ENCODE measurements at regions not wholly inside any gene's neighbourhood (a gene's known extent, or its start where the extent isn't known, plus 50 kb on each side); places are given as distances from the start of the nearest gene placed in this dataset.

GRCh38 chr21:16583556-16583955 is 853.8 kb downstream of the USP25 start:
- intact Hi-C loops (cut with micrococcal nuclease) = loop anchor here (10.0 kb wide), 1 partner anchor 1331 kb away; no protein-coding TSS in a partner anchor
- Mint-ChIP-seq H3K4me1 (ENCODE audit: low read depth) (peaks cover 6% of the 10 kb centered on the region), H3K27me3 (no peaks in the 10 kb centered on the region), H3K27ac (no peak overlapping the region), H3K4me3 (no peak overlapping the region), H3K9me3 (no peaks in the 10 kb centered on the region), H3K36me3 (ENCODE audit: low read depth) (no peaks in the 10 kb centered on the region)

- Mint-ChIP-seq H3K27me3 (no peaks in the 10 kb centered on the region), H3K4me1 (ENCODE audit: low read depth) (peaks cover 6% of the 10 kb centered on the region), H3K9me3 (no peaks in the 10 kb centered on the region), H3K4me3 (no peak overlapping the region), H3K36me3 (ENCODE audit: low read depth) (no peaks in the 10 kb centered on the region), H3K27ac (no peak overlapping the region)
- intact Hi-C loops (cut with micrococcal nuclease) = loop anchor here (10.0 kb wide), 1 partner anchor 1330 kb away; no protein-coding TSS in a partner anchor
These were observed 855.0 kb downstream of the USP25 start for GRCh38 chr21:16584756-16585155.

GRCh38 chr21:16585896-16586295 is 856.1 kb downstream of the USP25 start:
- no peaks in the 10 kb centered on the region for H3K9me3 Mint-ChIP-seq
- no peak overlapping the region for H3K27ac Mint-ChIP-seq
- no peak overlapping the region for H3K4me3 Mint-ChIP-seq
- H3K27me3 Mint-ChIP-seq = no peaks in the 10 kb centered on the region
- intact Hi-C loops (cut with micrococcal nuclease) = loop anchor here (10.0 kb wide), 1 partner anchor 1329 kb away; no protein-coding TSS in a partner anchor
- no peaks in the 10 kb centered on the region for H3K36me3 Mint-ChIP-seq (ENCODE audit: low read depth)
- peaks cover 6% of the 10 kb centered on the region for H3K4me1 Mint-ChIP-seq (ENCODE audit: low read depth)

- no peaks in the 10 kb centered on the region for H3K36me3 Mint-ChIP-seq (ENCODE audit: low read depth)
- H3K9me3 Mint-ChIP-seq = no peaks in the 10 kb centered on the region
- H3K4me3 Mint-ChIP-seq = no peak overlapping the region
- H3K27ac Mint-ChIP-seq = no peak overlapping the region
- intact Hi-C loops (cut with micrococcal nuclease) = loop anchor here (10.0 kb wide), 1 partner anchor 1328 kb away; no protein-coding TSS in a partner anchor
- H3K27me3 Mint-ChIP-seq = no peaks in the 10 kb centered on the region
- H3K4me1 Mint-ChIP-seq (ENCODE audit: low read depth) = peaks cover 6% of the 10 kb centered on the region
These were observed 857.4 kb downstream of the USP25 start for GRCh38 chr21:16587141-16587581.

- H3K27me3 Mint-ChIP-seq = no peaks in the 10 kb centered on the region
- H3K27ac Mint-ChIP-seq = no peak overlapping the region
- H3K4me3 Mint-ChIP-seq = no peak overlapping the region
- no peaks in the 10 kb centered on the region for H3K36me3 Mint-ChIP-seq (ENCODE audit: low read depth)
- intact Hi-C loops (cut with micrococcal nuclease) = loop anchor here (10.0 kb wide), 1 partner anchor 1327 kb away; no protein-coding TSS in a partner anchor
- no peaks in the 10 kb centered on the region for H3K9me3 Mint-ChIP-seq
- peaks cover 6% of the 10 kb centered on the region for H3K4me1 Mint-ChIP-seq (ENCODE audit: low read depth)
These were observed 858.0 kb downstream of the USP25 start for GRCh38 chr21:16587681-16588375.

- Mint-ChIP-seq H3K4me3 (no peak overlapping the region), H3K36me3 (ENCODE audit: low read depth) (no peaks in the 10 kb centered on the region), H3K27ac (no peak overlapping the region), H3K9me3 (no peaks in the 10 kb centered on the region), H3K27me3 (no peaks in the 10 kb centered on the region), H3K4me1 (ENCODE audit: low read depth) (peaks cover 4% of the 10 kb centered on the region)
- intact Hi-C loops (cut with micrococcal nuclease) = loop anchor here (10.0 kb wide), 1 partner anchor 1326 kb away; no protein-coding TSS in a partner anchor
These were observed 858.7 kb downstream of the USP25 start for GRCh38 chr21:16588433-16588860.

- Mint-ChIP-seq H3K9me3 (no peaks in the 10 kb centered on the region), H3K4me1 (ENCODE audit: low read depth) (no peaks in the 10 kb centered on the region), H3K27ac (no peak overlapping the region), H3K27me3 (no peaks in the 10 kb centered on the region), H3K4me3 (no peak overlapping the region), H3K36me3 (ENCODE audit: low read depth) (no peaks in the 10 kb centered on the region)
- intact Hi-C loops (cut with micrococcal nuclease) = loop anchor here (10.0 kb wide), 1 partner anchor 1326 kb away; no protein-coding TSS in a partner anchor
These were observed 859.5 kb downstream of the USP25 start for GRCh38 chr21:16589006-16589898.

- Mint-ChIP-seq H3K27me3 (no peaks in the 10 kb centered on the region), H3K36me3 (ENCODE audit: low read depth) (no peaks in the 10 kb centered on the region), H3K4me1 (ENCODE audit: low read depth) (no peaks in the 10 kb centered on the region), H3K27ac (no peak overlapping the region), H3K4me3 (no peak overlapping the region), H3K9me3 (no peaks in the 10 kb centered on the region)
- intact Hi-C loops (cut with micrococcal nuclease) = no loop called here
These were observed 860.4 kb downstream of the USP25 start for GRCh38 chr21:16590186-16590585.

- Mint-ChIP-seq H3K4me1 (ENCODE audit: low read depth) (no peaks in the 10 kb centered on the region), H3K36me3 (ENCODE audit: low read depth) (no peaks in the 10 kb centered on the region), H3K27ac (no peak overlapping the region), H3K9me3 (no peaks in the 10 kb centered on the region), H3K27me3 (no peaks in the 10 kb centered on the region), H3K4me3 (no peak overlapping the region)
- intact Hi-C loops (cut with micrococcal nuclease) = no loop called here
These were observed 861.0 kb downstream of the USP25 start for GRCh38 chr21:16590641-16591292.

- H3K36me3 Mint-ChIP-seq (ENCODE audit: low read depth) = no peaks in the 10 kb centered on the region
- intact Hi-C loops (cut with micrococcal nuclease) = no loop called here
These were observed 862.6 kb downstream of the USP25 start for GRCh38 chr21:16592381-16592780.

GRCh38 chr21:16594191-16594590 is 864.4 kb downstream of the USP25 start:
- no peaks in the 10 kb centered on the region for H3K36me3 Mint-ChIP-seq (ENCODE audit: low read depth)
- H3K9me3 Mint-ChIP-seq = peaks cover 9% of the 10 kb centered on the region
- H3K27me3 Mint-ChIP-seq = no peaks in the 10 kb centered on the region
- H3K4me3 Mint-ChIP-seq = no peak overlapping the region
- H3K4me1 Mint-ChIP-seq (ENCODE audit: low read depth) = no peaks in the 10 kb centered on the region
- H3K27ac Mint-ChIP-seq = no peak overlapping the region
- intact Hi-C loops (cut with micrococcal nuclease) = no loop called here

More at GRCh38 chr21:16592381-16592780, 862.6 kb downstream of the USP25 start:
- Mint-ChIP-seq H3K9me3 (peaks cover 9% of the 10 kb centered on the region), H3K4me3 (no peak overlapping the region), H3K27ac (no peak overlapping the region), H3K27me3 (no peaks in the 10 kb centered on the region), H3K4me1 (ENCODE audit: low read depth) (no peaks in the 10 kb centered on the region)

- H3K27ac Mint-ChIP-seq = no peak overlapping the region
- H3K4me1 Mint-ChIP-seq (ENCODE audit: low read depth) = no peaks in the 10 kb centered on the region
- intact Hi-C loops (cut with micrococcal nuclease) = no loop called here
- no peaks in the 10 kb centered on the region for H3K27me3 Mint-ChIP-seq
- H3K36me3 Mint-ChIP-seq (ENCODE audit: low read depth) = no peaks in the 10 kb centered on the region
- H3K4me3 Mint-ChIP-seq = no peak overlapping the region
- peaks cover 9% of the 10 kb centered on the region for H3K9me3 Mint-ChIP-seq
These were observed 866.6 kb downstream of the USP25 start for GRCh38 chr21:16596369-16596768.

GRCh38 chr21:16597753-16598152 is 868.0 kb downstream of the USP25 start:
- no peak overlapping the region for H3K27ac Mint-ChIP-seq
- H3K4me3 Mint-ChIP-seq = no peak overlapping the region
- no peaks in the 10 kb centered on the region for H3K36me3 Mint-ChIP-seq (ENCODE audit: low read depth)

More at GRCh38 chr21:16597753-16598152, 868.0 kb downstream of the USP25 start:
- intact Hi-C loops (cut with micrococcal nuclease) = no loop called here
- Mint-ChIP-seq H3K27me3 (no peaks in the 10 kb centered on the region), H3K9me3 (peaks cover 9% of the 10 kb centered on the region), H3K4me1 (ENCODE audit: low read depth) (no peaks in the 10 kb centered on the region)

All from dendritic cell treated with granulocyte-macrophage colony-stimulating factor and Interleukin-4, amounts not matched to agents 40 ng/mL and 50 ng/mL, for 4 days (primary cell).